Right atrium auricular region (tissue), 2 donors: ENCODE measurements at regions not wholly inside any gene's neighbourhood (a gene's known extent, or its start where the extent isn't known, plus 50 kb on each side); places are given as distances from the start of the nearest gene placed in this dataset.
"Not testable (repeated sequence)": the region's sequence is repeated elsewhere in the genome, so short reads cannot be mapped to it uniquely, and the experiment has no call there.

Source experiments
- DNase-seq: peaks from one replicate; pipeline ENCODE4 v3.0.0-alpha.2; 2019; ENCODE audit warnings: low spot score
- H3K27ac ChIP-seq, 2 donors: fragments of 200-600 bp; sonication (generic); 1 replicate in 1 of 2; 2 replicates in 1 of 2; pipeline ENCODE4 v1.5.1; 2016 to 2019
- H3K27me3 ChIP-seq, 2 donors: fragments of 200-600 bp; sonication (generic); one replicate each; pipeline versions ENCODE4 v1.5.1 to v1.6.0; 2017 to 2019
- H3K36me3 ChIP-seq: fragments of 200-600 bp; sonication (generic); one replicate; pipeline ENCODE4 v1.5.1; 2016
- H3K4me1 ChIP-seq, 2 donors: fragments of 200-600 bp; sonication (generic); one replicate each; pipeline versions ENCODE4 v1.5.1 to v1.6.0; 2017 to 2019
- H3K4me3 ChIP-seq, 2 donors: fragments of 200-600 bp; sonication (generic); 1 replicate in 1 of 2; 2 replicates in 1 of 2; pipeline ENCODE4 v1.5.1; 2017 to 2019; ENCODE audit warnings: mild to moderate bottlenecking in 1 of 2, moderate library complexity in 1 of 2
- H3K9me3 ChIP-seq, 2 donors: fragments of 200-600 bp; sonication (generic); one replicate each; pipeline ENCODE4 v1.5.1; 2019
- CTCF ChIP-seq, 2 donors: fragments of 200-600 bp; sonication (generic); IDR thresholded peaks; one replicate each; pipeline ENCODE4 v1.5.1; 2019; ENCODE audit warnings: antibody characterized with exemption in 2 of 2

- TF ChIP-seq CTCF (IDR thresholded peaks at IDR 0.05) = no peak
- H3K36me3 ChIP-seq = no peaks in the 10 kb centered on the region
- H3K27me3 ChIP-seq = no peaks in the 10 kb centered on the region
- H3K4me3 ChIP-seq = no peak overlapping the region
- no peaks in the 10 kb centered on the region for H3K9me3 ChIP-seq
- no peak for DNase-seq
- no peaks in the 10 kb centered on the region for H3K4me1 ChIP-seq
- no peak overlapping the region for H3K27ac ChIP-seq
Observed at GRCh38 chr11:106524436-106524835, 447.0 kb downstream of the AASDHPPT start.

GRCh38 chr11:106531648-106532047 lies 454.2 kb downstream of the AASDHPPT start:
- not testable (repeated sequence) for H3K9me3 ChIP-seq, H3K36me3 ChIP-seq, H3K4me1 ChIP-seq, H3K27me3 ChIP-seq, DNase-seq, H3K27ac ChIP-seq, H3K4me3 ChIP-seq

DNA sequence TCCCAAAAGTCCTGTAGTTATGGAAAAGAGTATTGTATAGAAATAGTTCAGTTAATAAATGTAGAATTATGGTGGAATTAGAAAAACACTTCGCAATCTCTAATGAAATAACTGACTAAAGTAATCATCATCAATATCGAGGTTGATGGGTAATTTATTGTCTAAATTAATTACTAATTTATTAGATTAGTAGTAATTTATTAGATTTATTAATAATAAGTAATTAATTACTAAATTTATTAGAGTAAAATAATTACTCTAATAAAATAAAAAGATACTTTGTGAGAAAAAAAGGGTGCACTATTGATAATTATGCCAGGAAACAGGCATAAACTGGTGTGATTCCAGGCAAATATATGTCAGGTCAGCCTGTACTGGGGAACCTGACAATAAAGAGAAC lies 455.6 kb downstream of the AASDHPPT start:
- no peaks in the 10 kb centered on the region for H3K9me3 ChIP-seq
- H3K4me1 ChIP-seq = no peaks in the 10 kb centered on the region
- H3K27me3 ChIP-seq = no peaks in the 10 kb centered on the region
- DNase-seq = no peak
- no peak overlapping the region for H3K27ac ChIP-seq
- no peak for TF ChIP-seq CTCF (IDR thresholded peaks at IDR 0.05)
- H3K36me3 ChIP-seq = no peaks in the 10 kb centered on the region
- H3K4me3 ChIP-seq = no peak overlapping the region

DNA sequence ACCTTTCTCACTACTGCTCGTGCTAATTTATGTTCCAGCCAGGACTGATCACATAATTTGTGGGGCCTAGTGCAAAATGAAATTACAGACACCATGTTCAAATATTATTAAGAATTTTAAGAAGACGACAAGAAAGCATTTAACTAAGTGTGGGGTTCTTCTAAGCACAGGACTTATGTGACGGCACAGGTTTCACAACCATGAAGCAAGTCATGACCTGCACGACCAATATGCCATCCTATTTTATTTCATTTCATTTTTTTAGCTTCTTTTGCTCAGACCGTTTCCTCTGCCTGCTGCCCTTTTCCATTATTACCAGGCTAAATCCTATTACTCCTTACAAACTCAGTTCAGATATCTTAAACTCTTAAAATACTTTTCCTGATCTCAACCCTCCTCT lies 462.5 kb downstream of the AASDHPPT start:
- H3K36me3 ChIP-seq = no peaks in the 10 kb centered on the region
- no peak for TF ChIP-seq CTCF (IDR thresholded peaks at IDR 0.05)
- H3K27ac ChIP-seq = no peak overlapping the region
- no peak overlapping the region for H3K4me3 ChIP-seq
- no peaks in the 10 kb centered on the region for H3K9me3 ChIP-seq
- no peak for DNase-seq
- no peaks in the 10 kb centered on the region for H3K4me1 ChIP-seq
- no peaks in the 10 kb centered on the region for H3K27me3 ChIP-seq

DNA sequence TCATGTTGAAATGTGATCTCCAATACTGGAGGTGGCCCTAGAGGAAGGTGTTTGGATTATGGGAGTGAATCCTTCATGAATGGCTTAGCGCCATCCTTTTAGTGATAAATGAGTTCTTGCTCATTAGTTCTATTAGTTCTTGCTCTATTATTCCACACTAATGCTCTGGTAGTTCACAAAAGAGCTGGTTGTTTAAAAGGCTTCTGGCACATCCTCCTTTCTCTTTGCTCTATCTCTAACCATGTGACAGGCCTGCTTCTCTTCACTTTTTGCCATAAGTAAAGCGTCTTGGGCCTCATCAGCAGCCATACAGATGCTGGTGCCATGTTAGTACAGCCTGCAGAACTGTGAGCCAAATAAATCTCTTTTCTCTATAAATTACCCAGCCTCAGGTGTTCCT lies 469.9 kb downstream of the GUCY1A2 start:
- TF ChIP-seq CTCF (IDR thresholded peaks at IDR 0.05) = no peak
- Histone ChIP-seq H3K27ac (no peak overlapping the region), H3K4me1 (no peaks in the 10 kb centered on the region), H3K36me3 (no peaks in the 10 kb centered on the region), H3K4me3 (no peak overlapping the region), H3K27me3 (no peaks in the 10 kb centered on the region), H3K9me3 (no peaks in the 10 kb centered on the region)
- DNase-seq = no peak

DNA sequence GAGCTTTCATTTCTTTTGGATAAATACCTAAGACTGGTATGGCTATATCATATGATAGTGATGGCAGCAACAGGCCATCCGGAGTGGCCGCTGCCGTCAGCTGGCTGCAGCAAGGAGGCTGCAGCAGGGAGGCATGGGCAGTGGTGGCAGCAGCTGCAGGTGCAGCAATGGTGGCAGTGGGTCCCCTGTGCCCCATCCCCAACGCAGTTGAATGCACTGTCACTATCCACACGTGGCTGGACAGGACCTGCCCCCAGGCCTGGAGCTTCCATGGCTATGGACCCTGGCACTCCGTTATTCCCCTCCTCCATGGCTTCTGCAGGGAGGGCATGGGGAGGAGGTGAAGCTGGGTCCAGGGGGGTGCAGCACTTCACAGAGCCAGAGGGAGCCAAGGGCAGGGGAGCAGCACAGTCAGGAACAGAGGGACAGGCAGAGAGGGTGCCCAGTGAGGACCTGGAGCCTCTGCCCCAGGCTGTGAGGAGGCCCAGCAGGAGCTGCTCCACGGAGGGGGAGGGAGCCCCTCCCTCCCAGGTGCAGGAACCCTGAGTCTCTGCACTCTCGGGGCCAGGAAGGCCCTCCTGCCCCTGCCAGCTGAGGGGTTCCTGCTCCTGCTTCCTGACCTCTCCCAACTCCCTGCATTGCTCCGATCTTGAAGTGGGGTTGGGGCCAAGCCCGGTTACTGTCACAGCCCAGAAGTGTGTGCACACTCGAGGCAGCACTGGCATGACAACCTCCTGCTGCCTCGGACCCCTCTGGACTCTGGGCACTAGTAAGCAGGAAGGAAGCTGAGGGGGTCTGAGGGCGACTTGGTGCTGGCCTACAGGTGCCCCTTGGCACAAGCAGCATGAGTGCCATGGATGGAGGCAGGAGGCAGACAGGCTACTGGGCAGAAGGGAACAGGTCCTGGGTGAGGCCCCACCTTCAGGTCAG lies 466.3 kb downstream of the GUCY1A2 start:
- no peaks in the 10 kb centered on the region for H3K27me3 ChIP-seq
- H3K9me3 ChIP-seq = no peaks in the 10 kb centered on the region
- no peak overlapping the region for H3K27ac ChIP-seq
- no peak for TF ChIP-seq CTCF (IDR thresholded peaks at IDR 0.05)
- no peak overlapping the region for H3K4me3 ChIP-seq
- H3K4me1 ChIP-seq = no peaks in the 10 kb centered on the region
- DNase-seq = no peak
- no peaks in the 10 kb centered on the region for H3K36me3 ChIP-seq
